Bronchial epithelial cell (primary cell): ENCODE measurements at regions not wholly inside any gene's neighbourhood (a gene's known extent, or its start where the extent isn't known, plus 50 kb on each side); places are given as distances from the start of the nearest gene placed in this dataset.

ENCODE experiments used
- DNase-seq: peaks from one replicate; pipeline ENCODE4 v3.0.0-alpha.2; 2010; ENCODE audit warnings: low read depth
- FAIRE-seq: peaks from 2 replicates; lab custom pipeline; 2011; peaks lifted over from hg19 to GRCh38; lab: Jason Lieb, UNC
- H3K27me3 ChIP-seq: 2 replicates; pipeline ENCODE4 v1.5.1; 2011; ENCODE audit warnings: low read length; ENCODE audit not compliant: control insufficient read depth, insufficient read depth
- H3K36me3 ChIP-seq: 2 replicates; pipeline ENCODE4 v1.5.1; 2011; ENCODE audit warnings: low read length; ENCODE audit not compliant: control insufficient read depth, insufficient read depth
- H3K4me3 ChIP-seq: 2 replicates; pipeline ENCODE4 v1.5.1; 2011; ENCODE audit warnings: mild to moderate bottlenecking, low read depth, low read length, control low read depth
- TF ChIP-seq, protein P1 (sequence below): IDR thresholded peaks from 2 replicates; pipeline ENCODE4 v1.5.1; 2011; ENCODE audit warnings: mild to moderate bottlenecking, moderate library complexity, low read length, control low read depth, inconsistent platforms; ENCODE audit not compliant: insufficient read depth, severe bottlenecking

- DNase-seq (peak; percentile 20), FAIRE-seq (no peak)
- TF ChIP-seq, protein P1, sequence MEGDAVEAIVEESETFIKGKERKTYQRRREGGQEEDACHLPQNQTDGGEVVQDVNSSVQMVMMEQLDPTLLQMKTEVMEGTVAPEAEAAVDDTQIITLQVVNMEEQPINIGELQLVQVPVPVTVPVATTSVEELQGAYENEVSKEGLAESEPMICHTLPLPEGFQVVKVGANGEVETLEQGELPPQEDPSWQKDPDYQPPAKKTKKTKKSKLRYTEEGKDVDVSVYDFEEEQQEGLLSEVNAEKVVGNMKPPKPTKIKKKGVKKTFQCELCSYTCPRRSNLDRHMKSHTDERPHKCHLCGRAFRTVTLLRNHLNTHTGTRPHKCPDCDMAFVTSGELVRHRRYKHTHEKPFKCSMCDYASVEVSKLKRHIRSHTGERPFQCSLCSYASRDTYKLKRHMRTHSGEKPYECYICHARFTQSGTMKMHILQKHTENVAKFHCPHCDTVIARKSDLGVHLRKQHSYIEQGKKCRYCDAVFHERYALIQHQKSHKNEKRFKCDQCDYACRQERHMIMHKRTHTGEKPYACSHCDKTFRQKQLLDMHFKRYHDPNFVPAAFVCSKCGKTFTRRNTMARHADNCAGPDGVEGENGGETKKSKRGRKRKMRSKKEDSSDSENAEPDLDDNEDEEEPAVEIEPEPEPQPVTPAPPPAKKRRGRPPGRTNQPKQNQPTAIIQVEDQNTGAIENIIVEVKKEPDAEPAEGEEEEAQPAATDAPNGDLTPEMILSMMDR: no peak
- no peaks in the 10 kb centered on the region for H3K27me3 ChIP-seq
- H3K36me3 ChIP-seq: no peaks in the 10 kb centered on the region
- H3K4me3 ChIP-seq: no peak overlapping the region
Observed at GRCh38 chr6:142683714-142684141, 261.2 kb downstream of the HIVEP2 start.

GRCh38 chr6:142684371-142684770 lies 260.6 kb downstream of the HIVEP2 start:
- FAIRE-seq: no peak
- Histone ChIP-seq H3K4me3 (no peak overlapping the region), H3K27me3 (no peaks in the 10 kb centered on the region), H3K36me3 (no peaks in the 10 kb centered on the region)
- TF ChIP-seq, protein P1: no peak
- no peak for DNase-seq

- TF ChIP-seq, protein P1: no peak
- Histone ChIP-seq H3K36me3 (no peaks in the 10 kb centered on the region), H3K27me3 (no peaks in the 10 kb centered on the region), H3K4me3 (no peak overlapping the region)
- FAIRE-seq (no peak), DNase-seq (no peak)
Observed at GRCh38 chr6:142685852-142686506, 259.0 kb downstream of the HIVEP2 start.

- DNase-seq (no peak), FAIRE-seq (no peak)
- Histone ChIP-seq H3K27me3 (no peaks in the 10 kb centered on the region), H3K4me3 (no peak overlapping the region), H3K36me3 (no peaks in the 10 kb centered on the region)
- TF ChIP-seq, protein P1: no peak
Observed at GRCh38 chr6:142686507-142686887, 258.5 kb downstream of the HIVEP2 start.

DNA sequence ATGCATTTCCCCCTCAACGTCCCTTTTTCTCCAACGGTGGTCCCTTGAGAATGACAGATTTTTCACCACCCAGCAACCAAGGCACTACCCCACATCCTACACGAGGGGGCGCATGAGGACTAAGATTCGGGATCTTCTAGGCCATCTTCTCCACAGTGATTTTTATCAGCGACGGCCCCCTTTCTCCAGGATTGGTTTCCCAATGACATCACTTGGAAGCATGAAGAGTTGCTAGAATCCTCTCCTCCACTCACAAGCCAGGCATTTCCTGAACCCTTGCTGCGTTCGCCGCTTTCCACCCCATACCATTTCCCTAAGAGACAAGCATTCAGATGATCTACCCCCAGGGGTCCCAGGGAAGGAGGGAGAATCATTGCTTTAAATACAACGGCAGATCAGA lies 252.0 kb downstream of the HIVEP2 start:
- Histone ChIP-seq H3K4me3 (no peak overlapping the region), H3K27me3 (no peaks in the 10 kb centered on the region), H3K36me3 (no peaks in the 10 kb centered on the region)
- DNase-seq: peak; percentile 50
- FAIRE-seq: no peak
- TF ChIP-seq, protein P1: peak; percentile 82

DNA sequence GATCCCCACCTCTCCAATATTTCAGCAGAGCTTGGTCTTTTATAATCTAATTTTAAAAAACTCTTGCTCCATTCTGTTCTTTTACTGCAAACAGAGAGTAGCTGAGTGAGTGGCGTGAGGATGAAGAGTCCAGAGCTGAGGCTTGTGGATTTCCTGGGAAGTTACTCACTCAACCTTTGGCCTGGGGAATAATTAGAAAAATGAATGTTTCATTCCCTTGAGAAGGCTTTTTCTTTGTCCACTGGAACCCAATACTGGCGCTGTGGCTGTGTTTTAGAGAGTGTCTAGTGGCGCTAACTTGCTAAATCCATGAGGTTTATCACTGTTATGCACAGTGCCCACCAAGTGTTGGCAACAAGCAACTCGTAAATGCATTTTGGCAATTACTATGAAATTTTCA lies 251.5 kb downstream of the HIVEP2 start:
- no peak for DNase-seq
- Histone ChIP-seq H3K4me3 (no peak overlapping the region), H3K36me3 (no peaks in the 10 kb centered on the region), H3K27me3 (no peaks in the 10 kb centered on the region)
- TF ChIP-seq, protein P1: no peak
- no peak for FAIRE-seq
